MM.1S (cell line): ENCODE measurements at regions not wholly inside any gene's neighbourhood (a gene's known extent, or its start where the extent isn't known, plus 50 kb on each side); places are given as distances from the start of the nearest gene placed in this dataset.
"Not testable (repeated sequence)": the region's sequence is repeated elsewhere in the genome, so short reads cannot be mapped to it uniquely, and the experiment has no call there.

Experiments used
- EZH2 ChIP-seq: fragments of 300-600 bp; sonication (generic); optimal IDR thresholded peaks from 2 replicates; pipeline ENCODE3; 2017; ENCODE audit warnings: low read depth, mild to moderate bottlenecking, antibody characterized with exemption, low read length, mixed read lengths
- EZH2phosphoT487 ChIP-seq: fragments of 300-600 bp; sonication (generic); IDR thresholded peaks from 2 replicates; pipeline ENCODE4 v1.6.1; 2018; ENCODE audit warnings: antibody characterized with exemption, low read length
- TF ChIP-seq, protein P1 (sequence below): fragments of 300-600 bp; sonication (generic); IDR thresholded peaks from 2 replicates; pipeline ENCODE4 v1.5.1; 2016; ENCODE audit warnings: antibody characterized with exemption, low read length, mixed read lengths

DNA sequence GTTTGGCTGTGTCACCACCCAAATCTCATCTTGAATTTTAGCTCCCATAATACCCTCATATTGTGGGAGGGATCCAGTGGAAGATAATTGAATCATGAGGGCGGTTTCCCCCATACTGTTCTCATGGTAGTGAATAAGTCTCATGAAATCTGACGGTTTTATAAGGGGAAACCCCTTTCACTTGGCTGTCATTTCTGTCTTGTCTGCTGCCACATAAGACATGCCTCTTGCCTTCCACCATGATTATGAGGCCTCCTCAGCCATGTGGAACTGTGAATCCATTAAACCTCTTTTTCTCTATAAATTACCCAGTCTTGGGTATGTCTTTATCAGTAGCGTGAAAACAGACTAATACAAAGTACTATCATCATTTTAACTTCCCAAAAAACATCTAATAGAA, 216.5 kb upstream of the SETMAR start:
- TF ChIP-seq EZH2, EZH2phosphoT487: not testable (repeated sequence)
- TF ChIP-seq, protein P1, sequence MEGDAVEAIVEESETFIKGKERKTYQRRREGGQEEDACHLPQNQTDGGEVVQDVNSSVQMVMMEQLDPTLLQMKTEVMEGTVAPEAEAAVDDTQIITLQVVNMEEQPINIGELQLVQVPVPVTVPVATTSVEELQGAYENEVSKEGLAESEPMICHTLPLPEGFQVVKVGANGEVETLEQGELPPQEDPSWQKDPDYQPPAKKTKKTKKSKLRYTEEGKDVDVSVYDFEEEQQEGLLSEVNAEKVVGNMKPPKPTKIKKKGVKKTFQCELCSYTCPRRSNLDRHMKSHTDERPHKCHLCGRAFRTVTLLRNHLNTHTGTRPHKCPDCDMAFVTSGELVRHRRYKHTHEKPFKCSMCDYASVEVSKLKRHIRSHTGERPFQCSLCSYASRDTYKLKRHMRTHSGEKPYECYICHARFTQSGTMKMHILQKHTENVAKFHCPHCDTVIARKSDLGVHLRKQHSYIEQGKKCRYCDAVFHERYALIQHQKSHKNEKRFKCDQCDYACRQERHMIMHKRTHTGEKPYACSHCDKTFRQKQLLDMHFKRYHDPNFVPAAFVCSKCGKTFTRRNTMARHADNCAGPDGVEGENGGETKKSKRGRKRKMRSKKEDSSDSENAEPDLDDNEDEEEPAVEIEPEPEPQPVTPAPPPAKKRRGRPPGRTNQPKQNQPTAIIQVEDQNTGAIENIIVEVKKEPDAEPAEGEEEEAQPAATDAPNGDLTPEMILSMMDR: not testable (repeated sequence)
